ENCODE measurements at regions not wholly inside any gene's neighbourhood (a gene's known extent, or its start where the extent isn't known, plus 50 kb on each side); places are given as distances from the start of the nearest gene placed in this dataset.
"Not testable (repeated sequence)": the region's sequence is repeated elsewhere in the genome, so short reads cannot be mapped to it uniquely, and the experiment has no call there.

DNA sequence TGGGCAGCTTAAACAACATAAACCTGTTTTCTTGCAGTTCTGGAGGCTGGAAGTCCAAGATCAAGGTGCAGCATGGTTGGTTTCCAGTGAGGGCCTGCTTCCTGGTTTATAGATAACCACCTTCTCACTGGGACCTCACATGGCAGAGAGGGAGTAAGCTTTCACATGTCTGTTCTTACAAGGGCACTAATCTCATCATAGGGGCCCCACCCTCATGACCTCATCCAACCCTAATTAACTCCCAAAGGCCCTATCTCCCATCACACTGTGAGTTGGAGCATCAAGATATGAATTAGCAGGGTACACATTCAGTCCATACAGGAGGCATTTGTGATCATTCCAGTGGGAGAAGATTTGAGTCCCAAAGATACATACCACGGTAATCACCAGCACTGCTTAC lies 50.5 kb upstream of the GRIN2A start:
- no peak for DNase-seq
- intact Hi-C loops (cut with DNase I), result no loop called here

DNA sequence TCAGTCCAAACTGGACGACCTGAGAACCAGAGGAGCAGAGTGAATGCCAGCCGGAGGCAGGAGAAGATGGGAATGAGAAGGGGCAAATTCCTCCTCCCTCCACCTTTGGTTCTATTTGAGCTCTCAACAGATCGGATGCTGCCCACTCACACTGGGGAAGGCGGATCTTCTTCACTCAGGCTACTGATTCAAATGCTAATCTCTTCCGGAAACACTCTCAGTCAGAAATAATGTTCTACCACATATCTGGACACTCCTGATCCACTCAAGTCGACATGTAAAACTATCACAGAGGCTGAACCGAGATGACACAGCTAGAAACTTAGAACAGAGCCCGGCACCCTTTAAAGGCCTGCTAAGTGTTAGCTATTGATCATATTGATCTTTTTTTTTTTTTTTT lies 57.4 kb upstream of the GRIN2A start:
- DNase-seq, result peak in 3 of 42 donors; percentile 12 to 17 (median 15)
- intact Hi-C loops (cut with DNase I), result no loop called here

DNA sequence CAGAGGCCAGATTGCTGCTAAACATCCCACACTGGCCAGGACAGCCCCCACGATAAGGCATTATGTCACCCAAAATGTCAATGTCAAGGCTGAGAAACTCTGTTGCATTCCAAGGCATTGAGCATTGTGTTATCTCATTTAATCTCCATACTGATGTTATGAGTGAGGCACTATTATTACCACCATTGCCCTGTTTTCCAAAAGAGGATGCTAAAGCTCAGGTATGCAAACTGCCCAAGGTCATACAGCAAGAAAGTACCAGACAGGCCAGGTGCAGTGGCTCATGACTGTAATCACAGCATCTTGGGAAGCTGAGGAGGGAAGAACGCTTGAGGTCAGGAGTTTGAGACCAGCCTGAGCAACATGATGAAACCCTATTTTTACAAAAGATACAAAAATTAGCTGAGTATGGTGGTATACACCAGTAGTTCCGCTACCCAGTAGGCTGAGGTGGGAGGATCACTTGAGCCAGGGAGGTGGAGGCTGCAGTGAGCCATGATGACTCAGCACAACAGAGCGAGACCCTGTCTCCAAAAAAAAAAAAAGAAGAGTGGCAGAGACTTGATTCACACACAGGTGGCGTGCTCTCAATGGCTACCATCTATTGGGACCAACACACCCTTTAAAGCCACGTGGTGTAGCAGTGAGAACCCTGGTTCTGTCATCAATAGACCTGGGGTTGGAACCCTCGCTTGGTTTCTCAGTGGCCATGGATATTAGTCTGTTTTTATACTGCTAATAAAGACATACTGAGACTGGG lies 58.8 kb upstream of the GRIN2A start:
- DNase-seq, result no peak
- intact Hi-C loops (cut with DNase I), result no loop called here

DNA sequence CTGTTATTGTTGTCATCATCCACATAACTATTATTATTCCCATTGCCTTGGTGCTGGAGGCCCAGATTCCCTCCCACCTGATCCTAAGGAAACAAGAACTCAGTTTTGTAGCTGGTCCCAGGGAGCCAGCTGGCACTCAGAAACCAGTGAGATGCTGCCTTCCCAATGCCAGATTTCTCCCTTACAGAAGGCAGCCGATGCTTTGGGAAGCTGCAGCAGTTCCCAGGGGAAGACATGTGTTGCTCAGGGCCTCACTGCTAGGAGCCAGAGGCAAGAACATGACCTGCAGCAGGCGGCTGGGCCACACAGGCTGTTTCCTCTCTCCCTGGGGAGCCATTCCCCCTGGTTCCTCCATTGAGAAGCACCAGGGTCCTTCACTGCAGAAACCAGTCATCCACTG lies 59.9 kb upstream of the GRIN2A start:
- no peak for DNase-seq
- intact Hi-C loops (cut with DNase I), result no loop called here

DNA sequence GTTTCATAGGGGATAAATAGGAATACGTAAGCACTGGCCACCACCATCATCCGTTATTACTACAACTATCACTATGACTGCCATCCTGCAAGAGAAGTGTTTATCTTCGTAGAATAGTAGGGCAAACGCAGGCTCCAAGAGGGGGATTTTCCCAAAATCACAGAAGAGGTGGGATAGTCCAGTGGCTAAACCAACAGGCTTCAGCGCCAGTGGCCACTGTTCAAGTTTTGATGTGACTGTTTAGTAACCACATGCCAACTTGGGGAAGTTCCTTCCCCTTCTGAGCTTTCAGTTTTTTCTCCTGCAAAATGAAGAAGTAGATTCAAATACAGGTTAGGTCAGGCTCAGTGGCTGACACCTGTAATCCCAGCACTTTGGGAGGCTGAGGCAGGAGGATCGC lies 60.7 kb upstream of the GRIN2A start:
- DNase-seq, result no peak
- intact Hi-C loops (cut with DNase I), result no loop called here

DNA sequence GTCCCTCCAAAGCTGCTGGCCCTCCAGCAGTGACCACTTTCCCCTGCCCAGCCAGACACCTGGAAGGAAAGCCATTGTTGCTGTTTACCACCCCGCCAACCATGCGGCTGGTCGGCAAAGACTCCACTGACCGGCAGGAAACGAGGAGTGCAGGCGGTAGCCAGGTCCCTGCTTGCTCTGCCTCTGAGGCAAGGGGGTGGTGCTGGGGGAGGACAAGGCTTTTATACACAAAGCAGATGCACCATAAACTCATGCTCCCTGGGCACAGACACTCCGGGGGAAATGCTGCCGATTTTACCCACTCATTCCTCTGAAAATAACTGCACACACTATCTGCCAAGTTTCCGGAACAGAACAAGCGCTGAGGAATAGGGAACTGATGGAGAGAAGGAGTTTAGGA lies 62.8 kb upstream of the GRIN2A start:
- peak in 3 of 42 donors; percentile 5 to 18 (median 8) for DNase-seq
- intact Hi-C loops (cut with DNase I), result no loop called here

DNA sequence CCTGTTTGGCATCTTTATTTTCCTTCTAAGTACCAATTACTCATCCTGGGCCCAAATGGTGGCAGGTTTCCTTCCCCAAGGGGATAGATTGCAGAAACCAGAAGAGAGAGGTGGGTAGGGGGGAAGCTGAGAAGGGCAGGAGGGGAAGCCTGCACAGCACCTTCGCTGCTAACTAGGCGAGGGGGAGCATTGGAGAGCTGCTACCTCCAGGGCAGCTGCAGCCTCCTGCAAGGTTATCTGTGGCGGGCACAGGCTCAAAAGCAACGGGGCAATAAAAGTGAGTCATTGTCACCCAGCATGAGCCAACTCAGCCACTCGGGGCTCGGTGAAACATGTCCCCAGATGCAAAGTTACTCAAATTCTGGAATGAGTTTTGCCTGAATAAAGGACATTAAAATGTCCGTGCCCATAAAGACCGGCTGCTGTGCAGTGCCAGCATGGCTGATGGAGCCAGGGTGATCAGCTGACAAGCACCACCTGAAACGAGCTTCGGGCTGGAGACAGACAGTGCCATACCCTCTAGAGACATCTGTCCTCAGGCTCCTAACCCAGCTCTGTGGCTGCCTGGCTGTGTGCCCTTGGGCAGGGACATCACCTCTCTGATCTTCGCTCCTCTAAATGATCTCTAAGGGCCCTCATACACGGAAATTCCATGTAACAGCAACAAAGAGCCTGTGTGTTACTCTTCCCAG lies 68.1 kb upstream of the GRIN2A start:
- intact Hi-C loops (cut with DNase I), result no loop called here
- no peak for DNase-seq

DNA sequence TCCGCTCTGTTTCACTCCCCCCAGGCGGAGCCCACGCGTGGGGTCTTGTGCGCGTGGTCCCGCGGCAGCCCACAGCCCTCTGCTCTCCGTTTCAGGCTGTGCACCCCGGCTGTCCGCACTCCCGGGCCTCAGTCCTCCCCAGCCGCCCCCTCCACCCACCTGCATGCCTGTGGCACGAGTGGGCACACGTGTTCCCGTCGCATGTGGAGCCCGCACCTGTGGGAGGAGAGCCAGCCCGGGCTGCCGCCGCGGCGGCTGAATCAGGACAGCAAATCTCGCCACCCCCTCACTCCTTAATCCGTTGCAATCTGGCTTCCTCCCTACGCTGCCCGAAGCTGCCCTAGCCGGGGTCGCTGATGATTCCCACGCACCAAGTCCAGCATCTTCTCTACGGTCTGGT lies 69.9 kb upstream of the GRIN2A start:
- DNase-seq, result no peak
- intact Hi-C loops (cut with DNase I), result no loop called here

DNA sequence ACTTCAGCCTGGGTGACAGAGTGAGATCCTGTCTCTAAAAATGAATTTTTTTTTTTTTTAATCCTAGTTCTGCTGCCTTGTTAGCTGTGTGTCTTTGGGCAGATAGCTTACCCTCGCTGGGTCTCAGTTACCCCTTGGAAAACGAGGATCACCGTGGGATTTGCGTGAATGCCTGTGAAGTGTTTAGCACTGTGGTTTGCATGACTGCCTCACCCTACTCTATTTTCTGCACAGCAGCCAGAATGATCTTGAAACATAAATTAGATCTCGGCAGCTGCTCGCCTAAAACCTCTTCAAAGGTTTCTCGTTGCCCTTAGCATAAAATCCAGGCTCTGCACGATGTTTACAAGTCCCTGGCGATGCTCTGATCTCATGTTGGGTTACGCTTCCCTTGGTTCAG lies 71.2 kb upstream of the GRIN2A start:
- DNase-seq, result no peak
- intact Hi-C loops (cut with DNase I), result no loop called here

DNA sequence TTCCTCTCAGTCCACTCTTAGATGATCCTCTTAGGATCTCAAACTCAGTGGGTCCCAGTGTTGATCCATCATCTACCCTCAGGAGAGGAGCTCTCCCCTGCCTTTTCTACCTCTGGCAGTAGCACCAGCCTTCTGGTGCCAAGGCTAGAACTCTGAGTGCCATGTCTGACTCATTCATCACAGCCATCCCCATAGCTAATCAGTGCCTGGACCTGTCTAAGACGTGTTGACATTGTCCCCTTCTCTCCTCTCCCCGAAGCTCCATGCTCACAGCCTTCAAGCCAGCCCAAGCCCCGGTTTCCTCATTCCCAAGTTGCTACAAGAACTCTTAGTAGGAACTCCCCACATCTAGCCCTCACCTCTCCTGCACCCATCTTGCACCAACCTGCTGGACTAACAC lies 73.5 kb upstream of the GRIN2A start:
- no peak for DNase-seq
- intact Hi-C loops (cut with DNase I), result no loop called here

DNA sequence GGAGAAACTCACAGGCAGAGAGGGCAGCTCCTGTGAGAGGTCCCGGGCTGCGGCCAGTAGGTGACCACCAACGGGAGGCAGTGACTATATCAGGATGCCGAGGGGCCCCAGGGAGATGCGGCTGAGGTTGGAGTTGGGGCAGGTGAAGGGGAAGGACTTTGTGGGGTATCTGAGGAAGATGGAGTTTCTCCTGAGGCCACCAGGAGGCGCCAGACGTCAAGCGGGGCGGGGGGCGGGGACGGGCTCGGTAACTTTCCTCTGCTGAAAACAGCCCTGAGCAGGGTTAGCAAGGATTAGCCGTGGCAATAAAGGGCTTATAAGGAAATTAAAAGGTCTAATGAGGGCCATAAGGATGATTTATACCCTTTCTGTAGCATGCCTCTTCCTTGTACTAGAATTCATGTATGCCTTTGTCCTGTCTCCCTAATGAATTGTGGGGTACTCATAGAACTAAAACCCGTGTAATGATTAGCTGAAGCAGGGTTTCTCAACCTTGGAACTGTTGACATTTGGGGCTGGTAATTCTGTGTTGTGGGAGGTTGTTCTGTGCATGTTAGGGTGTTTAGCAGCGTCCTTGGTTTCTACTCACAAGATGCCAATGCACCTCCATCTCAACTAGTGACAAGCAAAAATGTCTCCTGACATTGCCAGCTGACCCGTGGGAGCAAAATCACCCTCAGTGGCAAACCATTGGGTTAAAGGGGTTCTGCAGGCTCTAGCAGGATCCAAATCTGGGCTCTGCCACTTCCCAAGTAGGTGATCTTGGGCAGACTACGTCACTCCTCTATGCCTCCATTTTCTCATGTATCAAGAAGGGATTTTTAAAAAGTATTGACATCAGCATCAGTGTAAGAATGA lies 74.8 kb upstream of the GRIN2A start:
- peak in 33 of 42 donors; percentile 10 to 73 (median 37) for DNase-seq
- intact Hi-C loops (cut with DNase I), result no loop called here

DNA sequence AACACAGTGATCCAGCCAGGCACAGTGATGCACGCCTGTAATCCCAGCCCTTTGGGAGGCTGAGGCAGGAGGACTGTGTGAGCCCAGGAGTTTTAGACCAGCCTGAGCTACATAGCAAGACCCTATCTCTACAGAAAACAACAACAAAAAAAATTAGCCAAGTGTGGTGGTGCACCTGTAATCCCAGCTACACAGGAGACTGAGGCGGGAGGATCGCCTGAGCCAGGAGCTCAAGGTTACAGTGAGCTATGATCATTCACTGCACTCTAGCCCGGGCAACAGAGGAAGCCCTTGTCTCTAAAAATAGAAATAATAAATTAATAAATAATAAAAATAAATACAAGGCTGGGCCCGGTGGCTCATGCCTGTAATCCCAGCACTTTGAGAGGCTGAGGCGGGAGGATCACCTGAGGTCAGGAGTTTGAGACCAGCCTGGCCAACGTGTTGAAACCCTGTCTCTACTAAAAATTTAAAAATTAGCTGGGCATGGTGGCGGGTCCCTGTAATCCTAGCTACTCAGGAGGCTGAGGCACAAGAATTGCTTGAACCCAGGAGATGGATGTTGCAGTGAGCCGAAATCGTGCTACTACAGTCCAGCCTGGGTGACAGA lies 75.5 kb upstream of the GRIN2A start:
- DNase-seq; intact Hi-C loops (cut with DNase I): not testable (repeated sequence)

DNA sequence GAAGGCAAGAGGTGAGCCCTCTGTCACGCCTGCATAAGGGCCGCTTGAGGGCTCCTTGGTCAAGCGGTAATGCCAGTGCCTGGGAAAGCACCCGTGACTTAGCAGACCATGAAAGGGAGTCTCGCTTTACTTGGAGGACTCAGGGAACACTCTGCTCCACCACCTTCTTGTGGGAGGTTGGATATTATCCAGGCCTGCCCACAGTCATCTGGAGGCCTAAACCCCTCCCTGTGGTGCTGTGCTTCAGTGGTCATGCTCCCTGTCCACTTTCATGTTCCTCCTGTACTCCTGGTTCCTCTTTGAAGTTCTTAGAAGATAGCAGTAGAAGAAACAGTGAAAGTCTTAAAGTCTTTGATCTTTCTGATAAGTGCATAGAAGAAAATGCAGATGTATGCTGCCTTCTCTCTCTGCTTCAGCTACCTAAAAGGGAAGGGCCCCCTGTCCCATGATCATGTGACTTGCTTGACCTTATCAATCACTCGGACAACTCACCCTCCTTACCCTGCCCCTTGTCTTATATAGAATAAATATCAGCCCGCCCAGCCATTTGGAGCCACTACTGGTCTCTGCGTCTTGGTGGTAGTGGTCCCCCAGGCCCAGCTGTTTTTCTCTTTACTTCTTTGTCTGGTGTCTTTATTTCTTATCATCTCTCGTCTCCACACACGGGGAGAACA lies 76.8 kb upstream of the GRIN2A start:
- intact Hi-C loops (cut with DNase I), result not testable (repeated sequence)
- DNase-seq, result peak in 19 of 42 donors; percentile 2 to 49 (median 21)

DNA sequence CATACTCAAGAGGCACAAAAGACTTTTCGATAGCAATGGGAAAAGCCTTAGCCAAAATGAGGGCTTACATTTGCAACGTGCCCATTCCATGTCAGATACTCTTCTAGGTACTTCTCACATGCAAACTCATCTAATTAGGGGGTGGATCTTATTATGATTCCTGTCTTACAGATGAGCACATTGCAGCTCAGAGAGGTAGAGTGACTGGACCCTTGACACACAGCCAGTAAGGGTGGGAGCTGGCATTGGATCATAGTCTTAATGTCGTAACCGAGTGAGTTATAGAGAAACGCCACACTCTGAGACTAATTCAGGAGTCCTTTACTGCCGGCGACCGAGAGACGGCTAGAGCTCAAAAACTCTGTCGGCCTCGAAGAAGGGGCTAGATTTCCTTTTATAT lies 78.8 kb upstream of the GRIN2A start:
- intact Hi-C loops (cut with DNase I), result no loop called here
- DNase-seq, result no peak

DNA sequence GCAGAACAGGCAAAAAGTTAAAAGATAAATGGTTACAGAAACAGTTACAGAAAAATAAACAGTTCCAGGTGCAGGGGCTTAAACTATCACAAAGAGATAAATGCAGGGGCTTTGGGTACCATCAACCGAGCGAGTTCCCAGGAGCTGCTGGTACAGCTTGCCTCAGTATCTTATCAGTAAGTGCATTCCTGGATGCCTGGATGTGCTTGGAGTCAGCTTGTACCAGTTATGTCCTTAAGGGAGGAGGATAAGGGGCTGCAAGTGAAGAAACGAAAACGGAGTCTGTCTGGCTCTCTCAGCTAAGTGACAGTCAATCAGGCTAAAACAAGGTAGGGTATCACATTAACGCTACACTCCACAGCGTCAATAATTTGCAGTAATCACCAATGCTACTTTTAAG lies 79.3 kb upstream of the GRIN2A start:
- DNase-seq; intact Hi-C loops (cut with DNase I): not testable (repeated sequence)

DNA sequence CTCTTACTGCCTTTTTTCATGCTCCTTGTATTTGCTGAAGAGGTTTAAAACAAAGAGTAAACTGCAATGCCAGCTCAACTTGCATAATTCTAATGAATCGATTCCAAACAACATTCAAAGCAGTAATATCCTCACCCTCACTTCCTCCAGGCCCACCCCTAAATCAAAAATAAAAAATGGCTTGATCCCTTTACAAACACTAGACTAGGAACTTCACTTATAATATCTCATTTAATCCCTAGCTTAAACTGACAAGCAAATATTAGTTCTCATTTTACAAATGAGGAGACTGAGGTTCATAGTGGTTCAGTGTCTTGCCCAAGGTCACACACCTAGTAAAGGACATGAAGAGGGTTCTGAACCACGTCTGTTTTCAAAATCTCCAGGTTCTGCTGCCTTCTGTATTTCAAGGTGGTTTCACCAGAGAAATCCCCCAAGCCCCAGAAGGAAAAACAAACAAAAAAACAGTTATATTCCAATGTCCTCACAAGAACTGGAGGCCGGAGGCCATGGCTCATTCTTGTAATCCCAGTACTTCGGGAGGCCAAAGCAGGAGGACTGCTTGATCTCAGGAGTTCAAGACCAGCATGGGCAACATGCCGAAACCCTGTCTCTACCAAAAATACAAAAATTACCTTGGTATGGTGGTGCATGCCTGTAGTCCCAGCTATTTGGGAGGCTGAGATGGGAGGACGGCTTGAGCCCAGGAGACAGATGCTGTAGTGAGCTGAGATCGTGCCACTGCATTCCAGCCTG lies 80.3 kb upstream of the GRIN2A start:
- DNase-seq, result no peak
- intact Hi-C loops (cut with DNase I), result no loop called here

DNA sequence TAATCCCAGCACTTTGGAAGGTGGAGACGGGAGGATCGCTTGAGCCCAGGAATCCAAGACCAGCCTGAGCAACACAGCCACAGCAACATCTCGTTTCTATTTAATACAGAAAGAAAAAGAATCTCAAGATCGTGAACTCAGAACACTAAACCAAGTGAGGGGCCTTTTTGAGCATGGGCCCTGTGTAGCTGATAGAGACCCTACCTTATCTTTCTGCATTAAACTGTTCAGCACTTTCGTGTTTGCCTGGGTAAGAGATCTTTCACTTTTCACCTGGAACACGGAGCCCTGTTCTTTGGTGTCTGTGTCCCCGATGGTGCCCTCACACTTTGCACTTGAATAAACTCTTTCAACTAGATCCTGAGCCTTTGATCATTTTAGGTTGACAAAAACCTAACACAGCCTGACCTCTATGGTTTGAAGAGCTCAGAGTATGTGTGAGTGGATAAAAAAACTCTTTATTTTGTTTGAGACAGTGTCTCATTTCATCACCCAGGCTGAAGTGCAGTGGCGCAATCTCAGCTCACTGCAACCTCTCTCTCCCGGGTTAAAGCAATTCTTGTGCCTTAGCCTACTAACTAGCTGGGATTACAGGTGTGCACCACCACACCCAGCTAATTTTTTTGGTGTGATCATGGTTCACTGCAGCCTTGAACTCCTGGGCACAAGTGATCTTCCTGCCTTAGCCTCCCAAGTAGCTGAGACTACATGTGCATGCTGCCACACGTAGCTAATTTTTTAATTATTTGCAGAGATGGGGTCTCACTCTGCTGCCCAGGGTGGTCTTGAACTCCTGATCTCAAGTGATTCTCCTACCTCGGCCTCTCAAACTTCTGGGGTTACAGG lies 83.8 kb upstream of the GRIN2A start:
- intact Hi-C loops (cut with DNase I), result no loop called here
- DNase-seq, result no peak
